ENCODE measurements at regions not wholly inside any gene's neighbourhood (a gene's known extent, or its start where the extent isn't known, plus 50 kb on each side); places are given as distances from the start of the nearest gene placed in this dataset.
"Not testable (repeated sequence)": the region's sequence is repeated elsewhere in the genome, so short reads cannot be mapped to it uniquely, and the experiment has no call there.

DNA sequence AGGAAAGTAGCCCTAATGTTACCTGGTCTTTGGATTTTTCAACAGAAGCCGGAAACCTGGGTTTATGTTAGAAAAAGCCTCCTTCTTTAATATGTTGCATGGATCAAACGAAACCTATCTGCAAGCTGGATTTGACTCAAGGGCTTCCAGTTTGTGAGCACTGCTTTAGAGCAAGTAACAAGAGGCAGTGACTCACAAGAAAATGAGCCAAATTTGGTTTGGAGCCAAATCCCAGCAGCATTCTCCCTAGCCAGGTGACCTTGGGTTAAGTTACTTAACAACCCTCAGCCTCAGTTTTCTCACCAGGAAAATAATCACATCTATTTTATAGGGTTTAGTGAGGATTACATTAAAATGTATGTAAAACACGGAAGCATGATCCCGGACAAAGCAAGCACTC is 215.2 kb upstream of the PRICKLE2 start:
- DNase-seq, result peak in 1 of 2 donors; percentile 83
- Histone ChIP-seq H3K27ac (peak overlapping the region in 3 of 4 donors; percentile 67 to 86 (median 84)), H3K4me1 (peaks cover 38 to 56% (median 51%) of the 10 kb centered on the region in 4 donors)

GRCh38 chr3:64438812-64439211 is 213.5 kb upstream of the PRICKLE2 start:
- peak overlapping the region in 3 of 4 donors; percentile 67 to 86 (median 84) for H3K27ac ChIP-seq
- ATAC-seq (ENCODE audit: low FRiP score in 2 of 2) (no peak), DNase-seq (peak in 1 of 2 donors; percentile 25)
- H3K4me3 ChIP-seq, result no peak overlapping the region
- H3K36me3 ChIP-seq, result no peaks in the 10 kb centered on the region
- 26 to 43% methylated on average over 4 to 7 of the region's 7 CpGs for WGBS, 2 donors
- H3K9me3 ChIP-seq, result no peaks in the 10 kb centered on the region
- no peak for TF ChIP-seq CTCF (IDR thresholded peaks at IDR 0.05)
- TF ChIP-seq POLR2AphosphoS5 (IDR thresholded peaks at IDR 0.05), result no peak
- no peak for TF ChIP-seq EP300 (IDR thresholded peaks at IDR 0.05)
- TF ChIP-seq POLR2A (IDR thresholded peaks at IDR 0.05), result no peak
- H3K27me3 ChIP-seq, result no peaks in the 10 kb centered on the region
- H3K4me1 ChIP-seq, result peaks cover 34 to 53% (median 46%) of the 10 kb centered on the region in 4 donors

More for the DNA sequence above, 215.2 kb upstream of the PRICKLE2 start:
- Histone ChIP-seq H3K27me3 (peaks cover 0 to 6% (median 0%) of the 10 kb centered on the region in 4 donors), H3K36me3 (no peaks in the 10 kb centered on the region), H3K9me3 (no peaks in the 10 kb centered on the region), H3K4me3 (peak overlapping the region in 1 of 4 donors; percentile 5)
- ATAC-seq (ENCODE audit: low FRiP score in 2 of 2), result peak in 1 of 2 donors; percentile 27
- TF ChIP-seq POLR2AphosphoS5 (IDR thresholded peaks at IDR 0.05) (no peak), EP300 (IDR thresholded peaks at IDR 0.05) (no peak), CTCF (IDR thresholded peaks at IDR 0.05) (no peak), POLR2A (IDR thresholded peaks at IDR 0.05) (no peak)
- 40 to 69% methylated on average over 4 of the region's 4 CpGs for WGBS, 2 donors

- no peak for DNase-seq
- Histone ChIP-seq H3K27ac (no peak overlapping the region), H3K27me3 (no peaks in the 10 kb centered on the region), H3K4me1 (peaks cover 34 to 47% (median 43%) of the 10 kb centered on the region in 4 donors), H3K9me3 (no peaks in the 10 kb centered on the region), H3K4me3 (no peak overlapping the region), H3K36me3 (no peaks in the 10 kb centered on the region)
- 47 to 58% methylated on average over 1 of the region's 1 CpG for WGBS, 2 donors
- no peak for ATAC-seq (ENCODE audit: low FRiP score in 2 of 2)
- TF ChIP-seq POLR2AphosphoS5 (IDR thresholded peaks at IDR 0.05), result no peak
- TF ChIP-seq CTCF (IDR thresholded peaks at IDR 0.05), result no peak
These were observed 212.8 kb upstream of the PRICKLE2 start for GRCh38 chr3:64438066-64438465.

- TF ChIP-seq EP300 (IDR thresholded peaks at IDR 0.05) (no peak), POLR2AphosphoS5 (IDR thresholded peaks at IDR 0.05) (no peak), CTCF (IDR thresholded peaks at IDR 0.05) (no peak), POLR2A (IDR thresholded peaks at IDR 0.05) (no peak)
- no peak overlapping the region for H3K27ac ChIP-seq
- 85 to 86% methylated on average over 5 of the region's 5 CpGs for WGBS, 2 donors
- H3K4me3 ChIP-seq, result no peak overlapping the region
- H3K36me3 ChIP-seq, result no peaks in the 10 kb centered on the region
- no peaks in the 10 kb centered on the region for H3K9me3 ChIP-seq
- ATAC-seq (ENCODE audit: low FRiP score in 2 of 2) (no peak), DNase-seq (no peak)
- H3K4me1 ChIP-seq, result peaks cover 36 to 43% (median 38%) of the 10 kb centered on the region in 4 donors
- H3K27me3 ChIP-seq, result no peaks in the 10 kb centered on the region
These were observed 211.9 kb upstream of the PRICKLE2 start for GRCh38 chr3:64437131-64437530.

DNA sequence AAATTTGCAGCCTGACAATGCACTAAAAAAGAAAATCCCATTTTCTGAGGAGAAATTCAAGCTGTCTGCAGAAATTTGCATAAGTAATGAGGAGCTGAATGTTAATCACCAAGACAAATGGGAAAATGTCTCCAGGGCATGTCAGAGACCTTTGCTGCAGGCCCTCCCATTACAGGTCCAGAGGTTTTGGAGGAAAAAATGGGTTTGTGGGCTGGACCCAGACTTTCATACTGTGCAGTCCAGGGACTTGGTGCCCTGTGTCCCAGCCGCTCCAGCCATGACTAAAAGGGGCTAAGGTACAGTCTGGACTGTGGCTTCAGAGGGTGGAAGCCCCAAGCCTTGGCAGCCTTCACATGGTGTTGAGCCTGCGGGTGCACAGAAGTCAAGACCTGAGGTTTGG is 209.8 kb upstream of the PRICKLE2 start:
- not testable (repeated sequence) for H3K27ac ChIP-seq; H3K36me3 ChIP-seq; DNase-seq; H3K9me3 ChIP-seq; H3K4me3 ChIP-seq; ATAC-seq (ENCODE audit: low FRiP score in 2 of 2); H3K27me3 ChIP-seq
- WGBS, 2 donors, result 97% methylated on average over 2 of the region's 2 CpGs; no CpG with 5 or more reads in 1 of the 2 donors
- peaks cover 19 to 31% (median 24%) of the 10 kb centered on the region in 4 donors for H3K4me1 ChIP-seq

All from upper lobe of left lung (tissue), 6 donors.